OCI-LY1 (cell line): ENCODE measurements at regions not wholly inside any gene's neighbourhood (a gene's known extent, or its start where the extent isn't known, plus 50 kb on each side); places are given as distances from the start of the nearest gene placed in this dataset.
A peak's percentile ranks its signal among the peaks of the same experiment; 100 is the strongest.

Source experiments
- CTCF ChIP-seq: fragments of 200-600 bp; sonication (generic), shearing (Covaris generic); IDR thresholded peaks from 2 replicates; pipeline ENCODE4 v1.5.1; 2017; ENCODE audit warnings: mild to moderate bottlenecking, antibody characterized with exemption, low read length, moderate library complexity, mixed read lengths
- EZH2 ChIP-seq: fragments of 200-600 bp; sonication (generic), shearing (Covaris generic); IDR thresholded peaks from 2 replicates; pipeline ENCODE4 v1.8.0; 2017; ENCODE audit warnings: borderline replicate concordance, mixed run types, mild to moderate bottlenecking, antibody characterized with exemption, low read length, moderate library complexity, mixed read lengths

GRCh38 chr4:89657931-89658700 is 178.8 kb downstream of the SNCA start:
- TF ChIP-seq CTCF (peak; percentile 39; the same call in 1 of the 2 replicates), EZH2 (no peak)
